ENCODE measurements at regions not wholly inside any gene's neighbourhood (a gene's known extent, or its start where the extent isn't known, plus 50 kb on each side); places are given as distances from the start of the nearest gene placed in this dataset.

DNA sequence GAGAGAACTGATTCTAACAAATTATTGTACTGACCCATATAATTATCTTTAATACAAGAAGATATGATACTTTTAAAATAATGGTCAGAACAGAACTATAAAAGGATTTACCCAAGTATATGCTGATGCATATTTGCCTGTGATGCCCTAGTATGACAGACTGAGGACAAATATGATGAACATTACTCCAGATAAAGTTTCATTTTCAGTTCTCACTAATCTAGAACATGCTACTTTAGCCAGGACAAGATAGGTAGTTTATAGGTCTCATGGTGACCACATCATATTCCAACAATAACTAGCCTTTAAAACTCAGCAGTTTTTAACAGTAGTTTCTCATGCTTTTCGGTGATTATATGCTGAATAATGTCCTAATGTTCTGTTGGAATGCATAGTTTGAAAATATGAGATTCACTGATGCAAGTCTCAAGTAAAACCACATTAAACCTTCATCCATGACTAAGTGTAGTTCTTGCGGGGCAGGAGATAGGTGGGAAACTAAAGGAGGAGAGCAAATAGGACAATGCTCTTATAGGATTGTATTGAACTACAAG lies 295.2 kb upstream of the AGA start:
- no peak for DNase-seq (ENCODE audit: extremely low spot score, unreplicated experiment)
- no peak overlapping the region for H3K27ac Mint-ChIP-seq (ENCODE audit: unreplicated experiment)
- no peaks in the 10 kb centered on the region for H3K9me3 Mint-ChIP-seq (ENCODE audit: unreplicated experiment)
- no peak overlapping the region for H3K4me3 Mint-ChIP-seq (ENCODE audit: unreplicated experiment)
- H3K4me1 Mint-ChIP-seq (ENCODE audit: unreplicated experiment), result no peaks in the 10 kb centered on the region
- H3K36me3 Mint-ChIP-seq (ENCODE audit: unreplicated experiment), result no peaks in the 10 kb centered on the region
- TF ChIP-seq, protein P1, sequence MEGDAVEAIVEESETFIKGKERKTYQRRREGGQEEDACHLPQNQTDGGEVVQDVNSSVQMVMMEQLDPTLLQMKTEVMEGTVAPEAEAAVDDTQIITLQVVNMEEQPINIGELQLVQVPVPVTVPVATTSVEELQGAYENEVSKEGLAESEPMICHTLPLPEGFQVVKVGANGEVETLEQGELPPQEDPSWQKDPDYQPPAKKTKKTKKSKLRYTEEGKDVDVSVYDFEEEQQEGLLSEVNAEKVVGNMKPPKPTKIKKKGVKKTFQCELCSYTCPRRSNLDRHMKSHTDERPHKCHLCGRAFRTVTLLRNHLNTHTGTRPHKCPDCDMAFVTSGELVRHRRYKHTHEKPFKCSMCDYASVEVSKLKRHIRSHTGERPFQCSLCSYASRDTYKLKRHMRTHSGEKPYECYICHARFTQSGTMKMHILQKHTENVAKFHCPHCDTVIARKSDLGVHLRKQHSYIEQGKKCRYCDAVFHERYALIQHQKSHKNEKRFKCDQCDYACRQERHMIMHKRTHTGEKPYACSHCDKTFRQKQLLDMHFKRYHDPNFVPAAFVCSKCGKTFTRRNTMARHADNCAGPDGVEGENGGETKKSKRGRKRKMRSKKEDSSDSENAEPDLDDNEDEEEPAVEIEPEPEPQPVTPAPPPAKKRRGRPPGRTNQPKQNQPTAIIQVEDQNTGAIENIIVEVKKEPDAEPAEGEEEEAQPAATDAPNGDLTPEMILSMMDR (IDR thresholded peaks at IDR 0.05), result no peak
- no peaks in the 10 kb centered on the region for H3K27me3 Mint-ChIP-seq (ENCODE audit: unreplicated experiment)

DNA sequence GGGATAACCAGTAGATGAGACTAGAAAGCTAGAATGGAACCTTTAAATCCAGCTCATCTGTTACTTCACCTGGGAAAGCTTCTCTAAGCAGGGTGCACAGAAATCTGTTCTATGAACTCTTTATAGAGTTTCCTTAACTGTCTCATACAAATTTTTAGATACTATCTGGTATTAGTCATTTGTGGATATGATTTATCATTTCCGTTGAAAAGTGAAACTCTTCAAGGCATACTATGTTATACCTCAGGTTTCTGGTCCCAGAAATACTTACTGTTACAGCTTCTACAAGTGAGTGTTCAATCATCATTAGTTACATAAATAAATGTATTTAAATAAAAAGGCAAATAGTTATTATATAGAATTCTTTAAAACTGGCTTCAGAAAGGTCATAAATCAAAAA lies 298.3 kb upstream of the AGA start:
- Mint-ChIP-seq H3K4me1 (ENCODE audit: unreplicated experiment) (no peaks in the 10 kb centered on the region), H3K27me3 (ENCODE audit: unreplicated experiment) (no peaks in the 10 kb centered on the region), H3K9me3 (ENCODE audit: unreplicated experiment) (no peaks in the 10 kb centered on the region), H3K4me3 (ENCODE audit: unreplicated experiment) (no peak overlapping the region), H3K27ac (ENCODE audit: unreplicated experiment) (no peak overlapping the region), H3K36me3 (ENCODE audit: unreplicated experiment) (no peaks in the 10 kb centered on the region)
- TF ChIP-seq, protein P1 (IDR thresholded peaks at IDR 0.05), result no peak
- no peak for DNase-seq (ENCODE audit: extremely low spot score, unreplicated experiment)

DNA sequence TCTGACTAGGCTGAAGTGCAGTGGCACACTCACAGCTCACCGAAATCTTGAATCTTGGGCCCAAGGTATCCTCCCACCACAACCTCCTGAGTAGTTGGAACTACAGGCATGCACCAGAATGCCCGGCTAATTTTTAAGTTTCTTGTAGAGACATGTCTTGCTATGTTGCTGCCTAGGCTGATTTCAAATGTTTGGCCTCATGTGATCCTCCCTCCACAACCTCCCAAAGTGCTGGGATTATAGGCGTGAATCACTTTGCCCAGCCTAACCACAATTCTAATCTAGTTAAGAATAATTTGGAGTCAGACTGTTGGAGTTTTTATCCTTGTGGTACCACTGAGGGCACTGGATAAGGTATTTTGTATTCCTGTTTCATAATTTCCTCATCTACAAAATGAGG lies 317.5 kb upstream of the AGA start:
- H3K27ac Mint-ChIP-seq (ENCODE audit: unreplicated experiment), result no peak overlapping the region
- TF ChIP-seq, protein P1 (IDR thresholded peaks at IDR 0.05), result no peak
- H3K4me3 Mint-ChIP-seq (ENCODE audit: unreplicated experiment), result no peak overlapping the region
- H3K27me3 Mint-ChIP-seq (ENCODE audit: unreplicated experiment), result peaks cover 2% of the 10 kb centered on the region
- H3K9me3 Mint-ChIP-seq (ENCODE audit: unreplicated experiment), result no peaks in the 10 kb centered on the region
- no peak for DNase-seq (ENCODE audit: extremely low spot score, unreplicated experiment)
- H3K36me3 Mint-ChIP-seq (ENCODE audit: unreplicated experiment), result no peaks in the 10 kb centered on the region
- H3K4me1 Mint-ChIP-seq (ENCODE audit: unreplicated experiment), result no peaks in the 10 kb centered on the region

DNA sequence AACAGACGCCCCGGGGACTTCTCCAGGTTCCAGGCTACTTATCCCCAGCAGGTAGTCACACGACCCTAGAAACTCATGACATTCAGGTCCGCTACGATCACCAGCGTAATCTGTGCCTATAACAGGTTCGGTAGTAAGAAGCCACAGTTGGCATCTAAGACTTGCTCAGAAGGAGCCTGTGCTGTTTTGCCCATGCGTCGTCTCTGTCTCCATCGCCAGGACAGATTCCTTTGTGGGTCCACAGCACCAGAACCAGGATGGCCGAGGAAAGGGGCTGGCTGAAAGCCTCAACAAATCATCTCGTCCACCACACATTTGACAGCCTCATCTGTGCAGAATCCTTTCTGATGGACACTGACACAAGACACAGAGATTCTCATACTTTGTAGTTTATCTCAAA lies 319.5 kb upstream of the AGA start:
- H3K4me1 Mint-ChIP-seq (ENCODE audit: unreplicated experiment), result no peaks in the 10 kb centered on the region
- no peak overlapping the region for H3K27ac Mint-ChIP-seq (ENCODE audit: unreplicated experiment)
- no peak overlapping the region for H3K4me3 Mint-ChIP-seq (ENCODE audit: unreplicated experiment)
- H3K36me3 Mint-ChIP-seq (ENCODE audit: unreplicated experiment), result no peaks in the 10 kb centered on the region
- H3K27me3 Mint-ChIP-seq (ENCODE audit: unreplicated experiment), result peaks cover 2% of the 10 kb centered on the region
- DNase-seq (ENCODE audit: extremely low spot score, unreplicated experiment), result no peak
- H3K9me3 Mint-ChIP-seq (ENCODE audit: unreplicated experiment), result no peaks in the 10 kb centered on the region
- TF ChIP-seq, protein P1 (IDR thresholded peaks at IDR 0.05), result no peak

DNA sequence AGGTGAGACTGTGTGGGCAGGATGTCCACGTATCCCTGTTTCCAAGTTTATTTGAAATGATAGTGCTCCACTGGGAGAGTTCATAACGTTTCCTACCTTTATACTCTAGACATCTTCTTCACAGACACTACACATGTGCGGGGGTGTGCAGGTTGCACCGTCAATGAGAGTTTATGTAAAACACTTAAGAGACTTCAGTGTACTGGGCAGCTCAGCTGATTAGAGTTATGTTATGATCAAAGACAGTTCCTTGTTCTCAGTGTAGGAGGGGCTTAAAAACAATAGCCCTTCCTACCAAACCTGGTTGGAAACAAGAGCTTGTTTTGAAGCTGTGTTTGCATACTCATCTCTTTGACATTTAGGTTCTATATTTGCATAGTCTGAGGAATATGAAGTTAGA lies 326.9 kb upstream of the AGA start:
- TF ChIP-seq, protein P1 (IDR thresholded peaks at IDR 0.05), result no peak
- H3K27me3 Mint-ChIP-seq (ENCODE audit: unreplicated experiment), result peaks cover 3% of the 10 kb centered on the region
- H3K4me3 Mint-ChIP-seq (ENCODE audit: unreplicated experiment), result no peak overlapping the region
- no peak overlapping the region for H3K27ac Mint-ChIP-seq (ENCODE audit: unreplicated experiment)
- H3K36me3 Mint-ChIP-seq (ENCODE audit: unreplicated experiment), result no peaks in the 10 kb centered on the region
- H3K4me1 Mint-ChIP-seq (ENCODE audit: unreplicated experiment), result no peaks in the 10 kb centered on the region
- no peak for DNase-seq (ENCODE audit: extremely low spot score, unreplicated experiment)
- H3K9me3 Mint-ChIP-seq (ENCODE audit: unreplicated experiment), result no peaks in the 10 kb centered on the region

All from osteocyte (in vitro differentiated cells).